Mucosa of rectum (tissue), 2 donors: ENCODE measurements at regions not wholly inside any gene's neighbourhood (a gene's known extent, or its start where the extent isn't known, plus 50 kb on each side); places are given as distances from the start of the nearest gene placed in this dataset.
A peak's percentile ranks its signal among the peaks of the same experiment; 100 is the strongest.

Experiments used
- H3K27ac ChIP-seq, 2 donors: one replicate each; pipeline ENCODE4 v1.7.0; 2013; ENCODE audit warnings: inconsistent platforms in 2 of 2, low read depth in 2 of 2, low read length in 2 of 2
- H3K27me3 ChIP-seq, 2 donors: one replicate each; pipeline ENCODE4 v1.7.0; 2013; ENCODE audit warnings: low read length in 2 of 2; ENCODE audit not compliant: control insufficient read depth in 2 of 2, insufficient read depth in 2 of 2
- H3K36me3 ChIP-seq, 2 donors: one replicate each; pipeline ENCODE4 v1.7.0; 2013; ENCODE audit warnings: low read length in 2 of 2; ENCODE audit not compliant: control insufficient read depth in 2 of 2, insufficient read depth in 2 of 2
- H3K4me1 ChIP-seq, 2 donors: one replicate each; pipeline ENCODE4 v1.7.0; 2013; ENCODE audit warnings: low read length in 2 of 2, mild to moderate bottlenecking in 1 of 2; ENCODE audit not compliant: control insufficient read depth in 2 of 2, insufficient read depth in 2 of 2
- H3K4me3 ChIP-seq, 2 donors: one replicate each; pipeline ENCODE4 v1.7.0; 2013; ENCODE audit warnings: low read length in 2 of 2
- H3K9ac ChIP-seq, 2 donors: one replicate each; pipeline ENCODE4 v1.7.0; 2013; ENCODE audit warnings: low read length in 2 of 2, low read depth in 1 of 2, mild to moderate bottlenecking in 1 of 2
- H3K9me3 ChIP-seq, 2 donors: one replicate each; pipeline ENCODE4 v1.7.0; 2013; ENCODE audit warnings: low read length in 2 of 2; ENCODE audit not compliant: control insufficient read depth in 2 of 2
- donor health status: healthy.
- donor health status: Normal muscosa, but diverticular disease.

DNA sequence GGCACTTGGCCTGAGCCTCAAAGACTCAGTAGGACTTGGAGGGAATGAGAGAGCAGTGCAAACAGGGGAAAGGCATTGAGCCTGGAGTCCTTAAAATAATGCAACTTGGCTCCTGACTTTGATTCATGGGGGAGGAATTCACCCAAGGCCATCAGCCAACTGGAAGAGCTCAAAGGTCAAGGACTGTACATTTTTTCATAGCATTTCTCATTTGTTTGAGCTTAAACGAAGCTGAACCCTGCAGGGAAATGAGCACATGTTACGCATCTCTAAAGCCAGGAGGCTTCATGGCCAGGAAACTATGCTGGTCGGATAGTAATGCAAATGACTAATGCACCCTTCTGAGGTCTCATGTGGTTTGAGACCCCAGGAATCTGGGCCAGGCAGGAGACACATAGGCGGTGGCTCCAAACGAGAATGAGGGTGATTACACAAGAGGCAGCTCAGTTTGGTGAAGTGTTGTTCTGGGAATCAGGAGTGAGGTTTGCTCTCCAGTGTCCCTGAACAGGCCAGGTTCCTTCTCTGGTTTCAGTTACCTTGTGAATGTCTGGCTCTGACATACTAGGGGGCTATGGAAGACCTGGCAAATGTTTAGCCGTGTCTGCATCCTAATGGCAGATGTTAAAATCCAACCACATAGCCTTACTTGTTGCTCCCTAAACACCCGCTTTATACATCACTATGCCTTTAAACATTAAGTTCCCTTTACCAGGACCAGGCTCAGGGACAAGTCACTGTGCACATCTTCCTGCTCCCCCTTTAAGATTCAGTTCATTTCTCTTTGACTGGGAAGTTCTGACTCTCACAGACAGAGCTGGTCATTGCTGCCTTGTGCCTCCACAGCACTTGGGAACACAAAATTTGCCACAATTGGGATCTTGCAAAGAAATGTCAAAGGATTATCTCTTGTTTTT, 503.9 kb upstream of the USP24 start:
- H3K9ac ChIP-seq = no peak overlapping the region
- H3K4me3 ChIP-seq = no peak overlapping the region
- no peaks in the 10 kb centered on the region for H3K36me3 ChIP-seq
- H3K27me3 ChIP-seq = no peaks in the 10 kb centered on the region
- H3K9me3 ChIP-seq = no peaks in the 10 kb centered on the region
- peak overlapping the region; percentile 50 to 64 for H3K27ac ChIP-seq
- H3K4me1 ChIP-seq = peaks cover 0 to 4% of the 10 kb centered on the region in 2 donors

DNA sequence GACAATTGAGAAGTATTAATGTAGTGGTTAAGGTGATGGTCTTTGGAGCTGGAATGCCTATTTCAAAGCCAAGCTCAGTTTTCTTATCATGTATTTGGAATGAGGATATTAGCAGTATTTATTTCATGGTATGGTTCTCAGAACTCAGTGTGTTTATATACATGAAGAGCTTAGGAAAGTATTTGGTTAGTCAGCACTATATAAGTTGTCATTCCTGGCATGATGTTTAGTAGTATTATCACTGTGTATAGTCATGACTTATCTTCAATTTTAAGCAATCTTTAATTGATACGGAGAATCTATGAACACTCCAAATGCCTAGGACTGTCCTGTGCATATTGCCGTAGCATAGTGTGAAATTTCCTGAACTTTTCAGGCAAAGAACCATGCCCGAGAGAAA, 501.9 kb upstream of the USP24 start:
- Histone ChIP-seq H3K9me3 (no peaks in the 10 kb centered on the region), H3K36me3 (no peaks in the 10 kb centered on the region), H3K4me1 (peaks cover 0 to 4% of the 10 kb centered on the region in 2 donors), H3K4me3 (no peak overlapping the region), H3K27ac (peak overlapping the region in 1 of 2 donors; percentile 24), H3K9ac (no peak overlapping the region), H3K27me3 (no peaks in the 10 kb centered on the region)

DNA sequence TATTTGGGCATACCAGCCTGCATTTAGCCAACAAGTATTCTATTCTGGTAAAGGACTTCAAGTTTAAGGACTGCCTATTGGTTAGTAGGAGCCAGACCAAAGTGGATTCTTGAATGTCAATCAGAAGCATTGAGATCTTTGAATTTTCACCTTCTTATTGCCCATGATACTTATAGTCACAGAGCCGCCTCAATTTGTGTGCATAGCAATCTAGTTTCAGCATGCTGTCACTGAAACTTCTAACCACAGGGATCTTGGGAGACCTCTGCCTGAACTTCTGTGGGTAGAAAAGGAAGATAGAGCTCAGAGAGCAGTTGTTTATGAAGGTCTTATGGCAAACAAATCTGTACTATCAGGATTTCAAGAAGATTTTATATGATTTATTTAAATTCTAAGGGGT, 501.4 kb upstream of the USP24 start:
- H3K36me3 ChIP-seq = no peaks in the 10 kb centered on the region
- peaks cover 0 to 4% of the 10 kb centered on the region in 2 donors for H3K4me1 ChIP-seq
- no peak overlapping the region for H3K4me3 ChIP-seq
- no peaks in the 10 kb centered on the region for H3K9me3 ChIP-seq
- H3K27me3 ChIP-seq = no peaks in the 10 kb centered on the region
- H3K27ac ChIP-seq = no peak overlapping the region
- no peak overlapping the region for H3K9ac ChIP-seq

DNA sequence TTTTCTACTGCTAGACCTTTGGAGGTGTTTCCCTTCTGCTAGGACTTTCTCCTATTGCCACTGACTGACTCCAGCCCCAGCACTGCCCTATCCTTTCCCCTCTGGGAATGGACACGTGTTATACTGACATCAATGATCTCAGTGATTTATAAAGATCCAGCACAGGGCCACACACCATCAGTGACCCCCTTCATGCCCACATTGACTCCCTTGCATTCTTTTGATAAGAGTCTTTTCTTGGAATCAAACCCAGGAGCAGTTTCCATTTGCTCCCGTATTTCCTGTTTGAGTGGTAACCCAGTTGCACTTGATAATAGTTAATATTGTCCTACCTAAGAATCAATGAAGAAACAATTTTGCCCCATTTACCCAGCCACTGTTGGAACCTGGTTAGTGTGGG, 501.0 kb upstream of the USP24 start:
- no peaks in the 10 kb centered on the region for H3K36me3 ChIP-seq
- no peak overlapping the region for H3K9ac ChIP-seq
- H3K4me1 ChIP-seq = peaks cover 0 to 4% of the 10 kb centered on the region in 2 donors
- H3K27me3 ChIP-seq = no peaks in the 10 kb centered on the region
- no peak overlapping the region for H3K27ac ChIP-seq
- no peaks in the 10 kb centered on the region for H3K9me3 ChIP-seq
- H3K4me3 ChIP-seq = no peak overlapping the region

DNA sequence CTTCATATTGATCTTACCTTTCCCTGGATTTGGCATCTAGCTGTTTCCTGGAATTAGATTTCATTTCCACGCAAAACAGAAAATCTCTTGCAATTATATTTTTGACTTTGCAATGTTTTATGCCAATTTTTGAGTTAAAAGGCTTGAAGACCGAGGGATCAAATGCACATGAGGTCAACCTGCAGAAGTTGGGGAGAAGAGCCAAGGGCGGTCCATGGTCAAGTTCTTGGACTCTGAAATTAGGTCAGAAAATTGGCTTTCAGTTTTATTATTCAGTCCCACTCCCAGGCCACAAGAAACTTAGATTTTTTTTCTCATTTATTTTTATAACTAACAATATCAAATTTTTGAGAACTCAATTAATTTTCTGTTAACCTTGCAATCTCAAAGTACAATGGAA, 499.1 kb upstream of the USP24 start:
- Histone ChIP-seq H3K27me3 (no peaks in the 10 kb centered on the region), H3K36me3 (no peaks in the 10 kb centered on the region), H3K27ac (no peak overlapping the region), H3K4me3 (no peak overlapping the region), H3K9ac (no peak overlapping the region), H3K4me1 (peaks cover 0 to 4% of the 10 kb centered on the region in 2 donors), H3K9me3 (no peaks in the 10 kb centered on the region)

DNA sequence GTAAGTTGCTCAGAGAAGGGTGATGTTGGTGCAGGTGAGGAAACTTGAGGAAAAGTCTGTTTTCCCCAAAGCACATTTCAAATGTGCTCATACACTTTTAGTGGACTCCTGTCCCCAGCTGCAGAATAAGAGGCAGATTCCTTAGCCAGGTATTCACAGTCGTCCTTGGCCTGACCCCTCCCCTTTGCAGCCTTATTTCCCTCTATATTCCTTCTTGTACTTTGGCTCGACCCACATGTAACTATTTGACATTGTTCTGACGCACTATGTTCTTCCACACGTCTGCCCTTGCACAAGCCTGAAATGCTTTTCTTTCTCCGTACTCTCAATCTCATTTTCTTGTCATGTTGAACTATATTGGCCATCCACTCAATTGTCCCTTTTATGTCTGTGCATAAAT, 498.4 kb upstream of the USP24 start:
- Histone ChIP-seq H3K9me3 (no peaks in the 10 kb centered on the region), H3K27ac (no peak overlapping the region), H3K27me3 (no peaks in the 10 kb centered on the region), H3K9ac (no peak overlapping the region), H3K4me3 (no peak overlapping the region), H3K36me3 (no peaks in the 10 kb centered on the region), H3K4me1 (peaks cover 0 to 4% of the 10 kb centered on the region in 2 donors)

DNA sequence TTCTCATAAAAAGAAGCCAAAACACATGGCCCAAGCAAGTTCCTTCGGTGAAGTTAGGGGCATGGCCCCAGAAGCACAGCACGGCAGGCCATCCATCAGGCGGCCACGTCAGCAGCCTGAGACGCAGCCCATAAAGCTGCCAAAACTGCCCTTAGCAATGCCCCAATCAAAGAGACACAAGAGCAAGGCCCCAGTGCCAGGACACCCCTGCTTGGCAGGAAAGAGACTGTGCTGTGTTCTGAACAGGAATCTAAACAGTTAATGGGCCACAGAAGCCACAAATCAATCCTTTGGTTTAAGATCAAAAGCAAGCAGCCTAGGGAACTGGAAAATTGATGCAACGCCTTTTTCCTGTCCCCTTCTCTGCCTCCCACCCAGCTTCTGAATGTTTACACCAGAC, 497.0 kb upstream of the USP24 start:
- no peaks in the 10 kb centered on the region for H3K4me1 ChIP-seq
- no peaks in the 10 kb centered on the region for H3K27me3 ChIP-seq
- no peaks in the 10 kb centered on the region for H3K36me3 ChIP-seq
- H3K9me3 ChIP-seq = no peaks in the 10 kb centered on the region
- H3K27ac ChIP-seq = no peak overlapping the region
- no peak overlapping the region for H3K4me3 ChIP-seq
- no peak overlapping the region for H3K9ac ChIP-seq

DNA sequence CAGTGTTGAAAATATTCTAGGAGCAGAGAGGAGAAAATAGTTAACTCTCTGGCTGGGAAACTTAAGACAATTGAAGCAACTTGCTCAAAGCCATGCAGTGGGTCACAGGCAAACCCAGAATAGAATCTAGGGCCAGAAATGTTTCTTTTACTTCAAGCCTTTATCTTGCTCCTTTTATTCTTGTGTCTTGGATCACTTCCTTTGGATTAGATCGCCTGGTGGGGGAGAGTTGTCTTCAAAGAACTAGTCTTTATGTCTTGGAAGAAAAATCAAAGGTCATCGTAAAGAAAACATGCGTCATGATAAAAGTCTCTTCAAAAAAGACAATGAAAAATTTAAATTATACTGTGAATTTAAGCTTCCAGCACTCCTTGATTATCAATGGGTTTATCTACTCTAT, 493.6 kb upstream of the USP24 start:
- H3K4me1 ChIP-seq = no peaks in the 10 kb centered on the region
- H3K27ac ChIP-seq = no peak overlapping the region
- H3K9ac ChIP-seq = no peak overlapping the region
- no peaks in the 10 kb centered on the region for H3K36me3 ChIP-seq
- H3K4me3 ChIP-seq = no peak overlapping the region
- H3K9me3 ChIP-seq = no peaks in the 10 kb centered on the region
- no peaks in the 10 kb centered on the region for H3K27me3 ChIP-seq

DNA sequence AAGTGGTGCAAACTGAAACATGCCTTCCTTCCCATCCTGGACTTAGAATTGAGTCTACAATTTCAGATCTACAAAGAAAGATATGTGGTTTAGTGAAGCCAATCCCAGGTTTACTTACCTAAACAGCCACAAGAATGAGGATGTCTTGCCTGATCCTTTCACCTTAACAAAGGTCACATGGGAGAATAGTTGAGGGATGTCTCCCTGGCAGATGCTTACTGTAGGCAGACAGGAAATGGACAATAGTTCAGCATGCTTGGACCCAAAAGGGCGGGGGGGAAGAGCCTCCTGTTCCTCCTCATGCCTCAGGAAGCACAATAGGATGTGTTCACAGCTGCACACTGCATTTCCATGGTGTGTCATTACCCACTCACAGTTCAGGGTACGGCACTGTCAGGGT, 492.7 kb upstream of the USP24 start:
- Histone ChIP-seq H3K9me3 (no peaks in the 10 kb centered on the region), H3K27me3 (no peaks in the 10 kb centered on the region), H3K4me1 (no peaks in the 10 kb centered on the region), H3K27ac (no peak overlapping the region), H3K9ac (no peak overlapping the region), H3K36me3 (no peaks in the 10 kb centered on the region), H3K4me3 (no peak overlapping the region)

DNA sequence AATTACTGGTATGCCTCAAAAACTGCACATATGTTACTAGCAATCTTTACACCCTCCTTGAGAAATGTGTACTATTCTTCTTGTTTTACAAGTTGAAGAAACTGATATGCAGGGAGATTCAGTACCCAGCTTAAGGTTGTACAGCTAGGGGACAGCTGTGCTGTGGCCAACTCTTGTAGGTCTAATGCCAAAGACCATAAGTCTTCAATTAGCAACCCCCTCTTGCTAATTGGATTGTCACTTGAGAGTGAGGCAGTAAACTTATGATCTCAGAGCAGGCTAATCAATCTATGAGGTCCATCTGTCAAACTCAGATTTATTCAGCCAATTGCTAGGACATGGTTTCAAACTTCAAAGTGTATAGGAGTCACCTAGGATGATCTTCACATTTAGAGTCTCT, 492.0 kb upstream of the USP24 start:
- Histone ChIP-seq H3K27ac (no peak overlapping the region), H3K4me3 (no peak overlapping the region), H3K4me1 (no peaks in the 10 kb centered on the region), H3K27me3 (no peaks in the 10 kb centered on the region), H3K9me3 (no peaks in the 10 kb centered on the region), H3K9ac (no peak overlapping the region), H3K36me3 (no peaks in the 10 kb centered on the region)
